Kidney (tissue), 13 donors: ENCODE measurements at regions not wholly inside any gene's neighbourhood (a gene's known extent, or its start where the extent isn't known, plus 50 kb on each side); places are given as distances from the start of the nearest gene placed in this dataset.
"Not testable (repeated sequence)": the region's sequence is repeated elsewhere in the genome, so short reads cannot be mapped to it uniquely, and the experiment has no call there.

Experiments
- DNase-seq, 5 donors: peaks; one replicate each; pipeline ENCODE4 v3.0.0-alpha.2; 2013 to 2020
- FAIRE-seq: peaks from 2 replicates; lab custom pipeline; 2012; peaks lifted over from hg19 to GRCh38; lab: Jason Lieb, UNC
- H3K27ac ChIP-seq, 2 donors: one replicate each; pipeline ENCODE4 v1.7.0; 2013; ENCODE audit warnings: low read depth in 2 of 2, low read length in 2 of 2, inconsistent platforms in 1 of 2
- H3K27me3 ChIP-seq: one replicate; pipeline ENCODE4 v1.7.1; 2013; ENCODE audit warnings: low read length, inconsistent platforms; ENCODE audit not compliant: control insufficient read depth, insufficient read depth
- H3K36me3 ChIP-seq, 3 donors: one replicate each; pipeline versions ENCODE4 v1.7.0 to v1.7.1; 2013; ENCODE audit warnings: low read length in 3 of 3, control low read depth in 1 of 3, inconsistent platforms in 1 of 3; ENCODE audit not compliant: insufficient read depth in 3 of 3, control insufficient read depth in 2 of 3
- H3K4me1 ChIP-seq, 3 donors: one replicate each; pipeline versions ENCODE4 v1.7.0 to v1.7.1; 2013; ENCODE audit warnings: low read length in 3 of 3, inconsistent platforms in 1 of 3, low read depth in 1 of 3; ENCODE audit not compliant: control insufficient read depth in 2 of 3, insufficient read depth in 2 of 3
- H3K4me3 ChIP-seq, 3 donors: one replicate each; pipeline versions ENCODE4 v1.7.0 to v1.8.1; 2013; ENCODE audit warnings: low read length in 3 of 3, control low read depth in 1 of 3, inconsistent platforms in 1 of 3
- H3K9ac ChIP-seq, 3 donors: one replicate each; pipeline versions ENCODE4 v1.7.0 to v1.7.1; 2013; ENCODE audit warnings: low read length in 3 of 3, control low read depth in 1 of 3, inconsistent platforms in 1 of 3
- H3K9me3 ChIP-seq, 3 donors: one replicate each; pipeline versions ENCODE4 v1.7.0 to v1.7.1; 2013; ENCODE audit warnings: low read length in 3 of 3, control low read depth in 1 of 3, inconsistent platforms in 1 of 3; ENCODE audit not compliant: control insufficient read depth in 2 of 3, insufficient read depth in 1 of 3
- intact Hi-C: fragments of 100-400 bp; cut with DNase I; formaldehyde crosslinking; loops from one replicate; pipeline ENCODE4 v1.11.1; 2022
- TF ChIP-seq, protein P1 (sequence below): IDR thresholded peaks from 3 replicates; pipeline ENCODE4 v1.5.1; 2012; ENCODE audit warnings: mild to moderate bottlenecking, moderate library complexity, borderline replicate concordance; ENCODE audit not compliant: insufficient read depth; ENCODE audit errors: extremely low read depth
- donor health status: control.
- donor health status: control.
- donor health status: control.
- donor health status: control.
- donor health status: control.
- donor health status: DM: yes; HTN: yes; CAD: no.
- donor health status: Normal renal cell carcinoma (clear cell type).

DNA sequence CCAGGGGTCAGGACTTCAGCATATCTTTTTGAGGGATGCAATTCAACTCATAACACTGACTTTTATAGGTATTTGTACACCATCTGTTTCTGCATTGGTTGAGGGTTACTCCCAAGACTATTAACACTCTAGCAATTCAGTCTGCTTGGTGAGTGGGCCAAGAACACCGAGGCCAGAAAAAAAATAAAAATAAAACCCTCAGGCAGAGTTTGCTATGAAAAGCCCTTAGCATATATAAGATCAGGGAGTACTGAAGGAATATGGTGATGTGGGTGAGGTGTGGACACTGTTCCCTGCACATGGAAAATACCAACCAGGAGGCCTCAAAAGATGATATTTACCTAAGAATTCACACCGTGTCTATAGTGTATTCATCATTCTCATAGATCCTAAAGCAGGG, 383.2 kb upstream of the UBE2E3 start:
- DNase-seq (no peak), FAIRE-seq (no peak)
- Histone ChIP-seq H3K27ac (no peak overlapping the region), H3K27me3 (no peaks in the 10 kb centered on the region), H3K4me3 (no peak overlapping the region), H3K4me1 (no peaks in the 10 kb centered on the region), H3K9me3 (no peaks in the 10 kb centered on the region), H3K9ac (no peak overlapping the region), H3K36me3 (no peaks in the 10 kb centered on the region)
- intact Hi-C loops: no loop called here
- TF ChIP-seq, protein P1, sequence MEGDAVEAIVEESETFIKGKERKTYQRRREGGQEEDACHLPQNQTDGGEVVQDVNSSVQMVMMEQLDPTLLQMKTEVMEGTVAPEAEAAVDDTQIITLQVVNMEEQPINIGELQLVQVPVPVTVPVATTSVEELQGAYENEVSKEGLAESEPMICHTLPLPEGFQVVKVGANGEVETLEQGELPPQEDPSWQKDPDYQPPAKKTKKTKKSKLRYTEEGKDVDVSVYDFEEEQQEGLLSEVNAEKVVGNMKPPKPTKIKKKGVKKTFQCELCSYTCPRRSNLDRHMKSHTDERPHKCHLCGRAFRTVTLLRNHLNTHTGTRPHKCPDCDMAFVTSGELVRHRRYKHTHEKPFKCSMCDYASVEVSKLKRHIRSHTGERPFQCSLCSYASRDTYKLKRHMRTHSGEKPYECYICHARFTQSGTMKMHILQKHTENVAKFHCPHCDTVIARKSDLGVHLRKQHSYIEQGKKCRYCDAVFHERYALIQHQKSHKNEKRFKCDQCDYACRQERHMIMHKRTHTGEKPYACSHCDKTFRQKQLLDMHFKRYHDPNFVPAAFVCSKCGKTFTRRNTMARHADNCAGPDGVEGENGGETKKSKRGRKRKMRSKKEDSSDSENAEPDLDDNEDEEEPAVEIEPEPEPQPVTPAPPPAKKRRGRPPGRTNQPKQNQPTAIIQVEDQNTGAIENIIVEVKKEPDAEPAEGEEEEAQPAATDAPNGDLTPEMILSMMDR: no peak

DNA sequence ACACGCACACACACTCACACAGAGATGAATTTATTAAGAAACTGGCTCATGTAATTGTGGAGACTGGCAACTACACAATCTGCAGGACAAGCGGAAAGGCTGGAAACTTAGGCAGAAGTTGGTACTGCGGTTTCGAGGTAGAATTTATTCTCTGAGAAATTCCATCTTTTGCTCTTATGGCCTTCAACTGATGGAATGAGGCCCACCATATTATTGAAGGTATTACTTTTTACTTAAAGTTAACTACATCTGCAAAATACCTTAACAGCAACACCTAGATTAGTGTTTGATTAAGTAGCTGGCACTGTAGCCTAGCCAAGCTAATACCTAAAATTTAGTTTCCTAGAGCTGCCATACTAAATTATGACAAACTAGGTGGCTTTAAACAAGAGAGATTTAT, 384.0 kb upstream of the UBE2E3 start:
- Histone ChIP-seq H3K9me3 (no peaks in the 10 kb centered on the region), H3K4me3 (no peak overlapping the region), H3K9ac (no peak overlapping the region), H3K27me3 (no peaks in the 10 kb centered on the region), H3K27ac (no peak overlapping the region), H3K4me1 (no peaks in the 10 kb centered on the region), H3K36me3 (no peaks in the 10 kb centered on the region)
- intact Hi-C loops: no loop called here
- TF ChIP-seq, protein P1: no peak
- DNase-seq (no peak), FAIRE-seq (no peak)

GRCh38 chr2:180591947-180592346, 388.5 kb upstream of the UBE2E3 start:
- intact Hi-C loops: no loop called here
- no peak for DNase-seq
- no peak overlapping the region for H3K4me3 ChIP-seq
- no peaks in the 10 kb centered on the region for H3K27me3 ChIP-seq
- no peaks in the 10 kb centered on the region for H3K36me3 ChIP-seq
- H3K9me3 ChIP-seq: no peaks in the 10 kb centered on the region
- no peak overlapping the region for H3K27ac ChIP-seq
- FAIRE-seq: no peak
- TF ChIP-seq, protein P1: no peak
- H3K4me1 ChIP-seq: no peaks in the 10 kb centered on the region
- no peak overlapping the region for H3K9ac ChIP-seq

DNA sequence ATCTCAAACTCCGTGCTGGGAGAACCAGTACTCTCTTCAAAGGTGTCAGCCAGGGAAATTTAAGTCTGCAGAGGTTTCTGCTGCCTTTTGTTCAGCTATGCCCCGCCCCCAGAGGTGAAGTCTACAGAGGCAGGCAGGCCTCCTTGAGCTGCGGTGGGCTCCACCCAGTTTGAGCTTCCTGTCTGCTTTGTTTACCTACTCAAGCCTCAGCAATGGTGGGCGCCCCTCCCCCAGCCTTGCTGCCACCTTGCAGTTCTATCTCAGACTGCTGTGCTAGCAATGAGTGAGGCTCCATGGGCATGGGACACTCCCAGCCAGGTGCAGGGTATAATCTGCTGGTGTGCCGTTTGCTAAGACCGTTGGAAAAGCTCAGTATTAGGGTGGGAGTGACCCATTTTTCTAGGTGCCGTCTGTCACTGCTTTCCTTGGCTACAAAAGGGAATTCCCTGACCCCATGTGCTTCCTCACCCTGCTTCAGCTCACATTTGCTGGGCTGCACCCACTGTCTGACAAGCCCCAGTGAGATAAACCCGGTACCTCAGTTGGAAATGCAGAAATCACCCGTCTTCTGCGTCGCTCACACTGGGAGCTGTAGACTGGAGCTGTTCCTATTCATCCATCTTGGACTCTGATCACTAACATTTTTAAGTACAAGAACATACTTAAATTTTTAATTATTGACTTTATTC, 389.2 kb upstream of the UBE2E3 start:
- intact Hi-C loops, H3K4me1 ChIP-seq, H3K27ac ChIP-seq, DNase-seq, H3K9ac ChIP-seq, H3K27me3 ChIP-seq, H3K36me3 ChIP-seq, H3K9me3 ChIP-seq, H3K4me3 ChIP-seq, FAIRE-seq: not testable (repeated sequence)
